A673 (cell line): ENCODE measurements at regions not wholly inside any gene's neighbourhood (a gene's known extent, or its start where the extent isn't known, plus 50 kb on each side); places are given as distances from the start of the nearest gene placed in this dataset.

ENCODE experiments used
- BruUV-seq: library from RNA; stranded (reverse); fragments of 400-500 nt; replicated peaks from 2 replicates; lab custom pipeline; 2021; lab: Mats Ljungman, UMichigan
- CTCF ChIA-PET: fragments of 300-600 bp; sonication (Branson Sonifier 250); formaldehyde crosslinking; loops from one replicate; lab custom pipeline; 2022; ENCODE audit warnings: antibody characterized with exemption; lab: Charles Lee
- POLR2A ChIA-PET: fragments of 300-600 bp; sonication (Branson Sonifier 250); formaldehyde crosslinking; loops from one replicate; lab custom pipeline; 2022; ENCODE audit warnings: antibody characterized with exemption; ENCODE audit not compliant: low non-redundant PET; lab: Charles Lee
- DNase-seq: peaks from one replicate; pipeline ENCODE4 v3.0.0-alpha.2; 2015; ENCODE audit warnings: low spot score
- H3K27ac ChIP-seq: fragments of 200-600 bp; sonication (generic); 2 replicates; pipeline ENCODE4 v1.5.1; 2016; ENCODE audit warnings: mixed run types, low read depth, mild to moderate bottlenecking, mixed read lengths, antibody characterized with exemption, low read length; ENCODE audit not compliant: poor library complexity, severe bottlenecking
- H3K27me3 ChIP-seq: fragments of 200-600 bp; sonication (generic); replicated peaks from 2 replicates; pipeline ENCODE4 v1.6.1; 2017; ENCODE audit warnings: mixed run types, low read depth, mild to moderate bottlenecking, mixed read lengths, antibody characterized with exemption, low read length; ENCODE audit not compliant: insufficient read depth, poor library complexity
- H3K36me3 ChIP-seq: fragments of 200-600 bp; sonication (generic); 2 replicates; pipeline ENCODE4 v1.6.1; 2016; ENCODE audit warnings: mixed run types, mild to moderate bottlenecking, mixed read lengths, antibody characterized with exemption, low read length; ENCODE audit not compliant: insufficient read depth, poor library complexity, severe bottlenecking
- H3K4me1 ChIP-seq: fragments of 200-600 bp; sonication (generic); 2 replicates; pipeline ENCODE4 v1.6.1; 2017; ENCODE audit warnings: mixed run types, mild to moderate bottlenecking, mixed read lengths, antibody characterized with exemption, low read length; ENCODE audit not compliant: insufficient read depth, poor library complexity, severe bottlenecking
- H3K4me3 ChIP-seq: fragments of 200-600 bp; sonication (generic); 2 replicates; pipeline ENCODE4 v1.5.1; 2016; ENCODE audit warnings: low read depth, mixed run types, mild to moderate bottlenecking, mixed read lengths, low read length; ENCODE audit not compliant: poor library complexity, severe bottlenecking
- H3K9me3 ChIP-seq: fragments of 200-600 bp; sonication (generic); 2 replicates; pipeline ENCODE4 v1.6.1; 2016; ENCODE audit warnings: mixed run types, low read depth, mild to moderate bottlenecking, mixed read lengths, antibody characterized with exemption, low read length; ENCODE audit not compliant: poor library complexity, severe bottlenecking
- EZH2 ChIP-seq: fragments of 200-600 bp; sonication (generic); IDR thresholded peaks from 2 replicates; pipeline ENCODE4 v1.6.1; 2017; ENCODE audit warnings: borderline replicate concordance, low read depth, mild to moderate bottlenecking, mixed read lengths, antibody characterized with exemption, low read length; ENCODE audit not compliant: poor library complexity, severe bottlenecking
- intact Hi-C: fragments of 100-400 bp; cut with micrococcal nuclease; formaldehyde crosslinking; loops from one replicate; pipeline ENCODE4 v1.10.0; 2022; ENCODE audit not compliant: unreplicated experiment
- TF ChIP-seq, protein P1 (sequence below): fragments of 300-800, 200-600 bp; sonication (generic); conservative IDR thresholded peaks from 2 replicates; pipeline ENCODE4 v1.5.1; 2017; ENCODE audit warnings: low read depth, mild to moderate bottlenecking, antibody characterized with exemption, low read length, moderate library complexity, mixed read lengths

DNA sequence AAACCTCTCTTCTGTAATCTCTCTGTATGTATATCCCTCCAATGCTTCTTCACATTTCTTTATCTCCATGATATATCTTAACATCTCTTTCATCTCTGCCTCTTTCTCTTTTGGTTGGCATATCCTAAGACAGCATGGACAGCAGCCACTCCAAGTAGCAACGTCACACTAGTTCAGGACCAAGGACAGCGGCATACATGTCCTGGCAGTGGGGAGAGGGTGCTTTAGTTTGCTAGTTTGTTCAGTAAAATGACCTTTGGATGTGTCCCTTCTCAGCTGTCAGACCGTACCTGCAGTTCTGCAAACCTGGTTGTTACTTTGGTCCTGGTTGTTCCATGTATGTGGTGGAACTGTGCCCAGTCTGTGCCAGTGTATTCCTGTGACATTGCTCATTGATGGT, 225.6 kb upstream of the ROPN1 start:
- peak; percentile 68 for DNase-seq
- Histone ChIP-seq H3K4me3 (no peak overlapping the region), H3K27ac (no peak overlapping the region), H3K9me3 (no peaks in the 10 kb centered on the region), H3K4me1 (no peaks in the 10 kb centered on the region), H3K36me3 (no peaks in the 10 kb centered on the region), H3K27me3 (peaks cover 4% of the 10 kb centered on the region)
- no TSS peak for BruUV-seq
- TF ChIP-seq EZH2: no peak
- TF ChIP-seq, protein P1, sequence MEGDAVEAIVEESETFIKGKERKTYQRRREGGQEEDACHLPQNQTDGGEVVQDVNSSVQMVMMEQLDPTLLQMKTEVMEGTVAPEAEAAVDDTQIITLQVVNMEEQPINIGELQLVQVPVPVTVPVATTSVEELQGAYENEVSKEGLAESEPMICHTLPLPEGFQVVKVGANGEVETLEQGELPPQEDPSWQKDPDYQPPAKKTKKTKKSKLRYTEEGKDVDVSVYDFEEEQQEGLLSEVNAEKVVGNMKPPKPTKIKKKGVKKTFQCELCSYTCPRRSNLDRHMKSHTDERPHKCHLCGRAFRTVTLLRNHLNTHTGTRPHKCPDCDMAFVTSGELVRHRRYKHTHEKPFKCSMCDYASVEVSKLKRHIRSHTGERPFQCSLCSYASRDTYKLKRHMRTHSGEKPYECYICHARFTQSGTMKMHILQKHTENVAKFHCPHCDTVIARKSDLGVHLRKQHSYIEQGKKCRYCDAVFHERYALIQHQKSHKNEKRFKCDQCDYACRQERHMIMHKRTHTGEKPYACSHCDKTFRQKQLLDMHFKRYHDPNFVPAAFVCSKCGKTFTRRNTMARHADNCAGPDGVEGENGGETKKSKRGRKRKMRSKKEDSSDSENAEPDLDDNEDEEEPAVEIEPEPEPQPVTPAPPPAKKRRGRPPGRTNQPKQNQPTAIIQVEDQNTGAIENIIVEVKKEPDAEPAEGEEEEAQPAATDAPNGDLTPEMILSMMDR: no peak
- CTCF ChIA-PET: no interaction called here
- POLR2A ChIA-PET: no interaction called here
- intact Hi-C loops: no loop called here

DNA sequence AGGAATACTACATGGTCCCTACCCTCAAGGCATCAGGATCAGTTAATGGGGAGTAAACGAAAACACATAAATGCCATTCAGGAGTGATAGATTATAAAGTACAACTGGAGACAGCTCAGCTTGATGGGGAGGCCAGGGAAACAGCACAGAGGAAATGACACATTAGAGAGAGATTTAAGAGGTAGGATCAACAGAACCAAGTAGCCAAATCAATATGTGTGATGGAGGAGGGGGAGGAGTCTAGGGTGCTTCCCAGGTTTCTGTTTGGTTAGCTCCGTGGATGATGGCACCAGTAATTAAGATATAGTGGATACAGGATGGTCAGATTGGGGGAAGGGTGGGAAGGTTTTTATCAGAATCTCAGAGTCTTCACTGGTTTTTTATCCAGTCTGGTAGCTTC, 229.5 kb upstream of the ROPN1 start:
- no peaks in the 10 kb centered on the region for H3K36me3 ChIP-seq
- no peaks in the 10 kb centered on the region for H3K9me3 ChIP-seq
- POLR2A ChIA-PET: no interaction called here
- H3K27ac ChIP-seq: no peak overlapping the region
- no peaks in the 10 kb centered on the region for H3K27me3 ChIP-seq
- no peak overlapping the region for H3K4me3 ChIP-seq
- intact Hi-C loops: no loop called here
- CTCF ChIA-PET: no interaction called here
- TF ChIP-seq EZH2: no peak
- TF ChIP-seq, protein P1: no peak
- peak; percentile 3 for DNase-seq
- BruUV-seq: no TSS peak
- no peaks in the 10 kb centered on the region for H3K4me1 ChIP-seq

DNA sequence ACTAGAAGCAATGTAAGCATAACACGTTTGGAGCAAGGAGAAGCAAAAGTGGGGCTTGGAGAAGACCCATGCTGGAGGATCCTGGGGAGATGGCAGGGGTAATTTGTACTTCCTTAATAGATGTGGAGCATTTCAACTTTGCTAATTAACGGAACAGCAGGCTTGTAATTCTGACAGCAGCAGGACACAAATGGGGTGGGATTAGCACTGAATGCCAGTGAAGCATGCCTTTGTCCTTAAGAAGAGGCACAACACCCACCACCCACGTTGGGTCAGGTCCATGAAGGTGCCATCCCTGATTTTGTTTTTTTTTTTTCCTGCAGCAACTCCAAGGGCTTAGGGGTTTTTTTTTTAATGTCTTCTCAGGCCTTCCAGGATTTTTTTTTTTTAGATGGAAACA, 231.9 kb upstream of the ROPN1 start:
- no TSS peak for BruUV-seq
- CTCF ChIA-PET: no interaction called here
- no peak for TF ChIP-seq EZH2
- TF ChIP-seq, protein P1: no peak
- Histone ChIP-seq H3K36me3 (no peaks in the 10 kb centered on the region), H3K27me3 (no peaks in the 10 kb centered on the region), H3K9me3 (no peaks in the 10 kb centered on the region), H3K27ac (no peak overlapping the region), H3K4me3 (no peak overlapping the region), H3K4me1 (no peaks in the 10 kb centered on the region)
- DNase-seq: no peak
- POLR2A ChIA-PET: no interaction called here
- intact Hi-C loops: no loop called here
